Caco-2 (cell line): ENCODE measurements at regions not wholly inside any gene's neighbourhood (a gene's known extent, or its start where the extent isn't known, plus 50 kb on each side); places are given as distances from the start of the nearest gene placed in this dataset.

Experiments
- BruUV-seq: library from RNA; stranded (reverse); fragments of 400-500 nt; replicated peaks from 2 replicates; lab custom pipeline; 2021; lab: Mats Ljungman, UMichigan
- CTCF ChIA-PET: fragments of 300-600 bp; sonication (Branson Sonifier 250); formaldehyde crosslinking; loops from one replicate; lab custom pipeline; 2022; ENCODE audit warnings: antibody characterized with exemption; lab: Charles Lee
- POLR2A ChIA-PET: fragments of 300-600 bp; sonication (Branson Sonifier 250); formaldehyde crosslinking; loops from one replicate; lab custom pipeline; 2022; ENCODE audit warnings: antibody characterized with exemption; lab: Charles Lee
- DNase-seq, 2 experiments: peaks; one replicate each; pipeline versions ENCODE4 v3.0.0 to v3.0.0-alpha.2; 2020 to 2022
- H3K27me3 ChIP-seq: replicated peaks from 2 replicates; pipeline ENCODE4 v1.6.0; 2011; ENCODE audit warnings: low read length; ENCODE audit not compliant: control insufficient read depth, insufficient read depth
- H3K36me3 ChIP-seq: 2 replicates; pipeline ENCODE4 v1.5.1; 2011; ENCODE audit warnings: low read length; ENCODE audit not compliant: control insufficient read depth, insufficient read depth
- H3K4me1 ChIP-seq: fragments of 250-450 bp; sonication (Bioruptor Pico); 2 replicates; pipeline ENCODE4 v1.5.1; 2020; ENCODE audit warnings: mild to moderate bottlenecking
- H3K4me3 ChIP-seq: 2 replicates; pipeline ENCODE4 v1.5.1; 2011; ENCODE audit warnings: low read depth, mild to moderate bottlenecking, control low read depth, low read length
- H3K9me3 ChIP-seq: fragments of 250-450 bp; sonication (Bioruptor Pico); 2 replicates; pipeline ENCODE4 v1.5.1; 2020; ENCODE audit warnings: mild to moderate bottlenecking, moderate library complexity
- H3K27ac Mint-ChIP-seq: one replicate; pipeline ENCODE4 v1.8.0; 2022; ENCODE audit warnings: mixed read lengths; ENCODE audit not compliant: unreplicated experiment
- H3K27me3 Mint-ChIP-seq: one replicate; pipeline ENCODE4 v1.8.0; 2022; ENCODE audit warnings: mixed read lengths; ENCODE audit not compliant: insufficient read depth, unreplicated experiment
- H3K36me3 Mint-ChIP-seq: one replicate; pipeline ENCODE4 v1.8.0; 2022; ENCODE audit warnings: mild to moderate bottlenecking, mixed read lengths; ENCODE audit not compliant: insufficient read depth, unreplicated experiment
- H3K4me1 Mint-ChIP-seq: one replicate; pipeline ENCODE4 v1.8.0; 2022; ENCODE audit warnings: low read depth, mixed read lengths; ENCODE audit not compliant: unreplicated experiment
- H3K4me3 Mint-ChIP-seq: one replicate; pipeline ENCODE4 v1.8.0; 2022; ENCODE audit warnings: mild to moderate bottlenecking, moderate library complexity, mixed read lengths; ENCODE audit not compliant: unreplicated experiment
- H3K9me3 Mint-ChIP-seq: one replicate; pipeline ENCODE4 v1.8.0; 2022; ENCODE audit warnings: mixed read lengths; ENCODE audit not compliant: unreplicated experiment
- CTCF ChIP-seq, 2 experiments: fragments of 200-600 bp in 1 of 2; IDR thresholded peaks; 1 replicate in 1 of 2; 2 replicates in 1 of 2; pipeline versions ENCODE4 v1.5.1 to v1.8.0; 2011 to 2022; ENCODE audit warnings: antibody characterized with exemption in 1 of 2, control low read depth in 1 of 2, inconsistent platforms in 1 of 2, low read depth in 1 of 2, low read length in 1 of 2, mild to moderate bottlenecking in 1 of 2, moderate library complexity in 1 of 2; ENCODE audit not compliant: insufficient read depth in 1 of 2, severe bottlenecking in 1 of 2, unreplicated experiment in 1 of 2
- intact Hi-C: fragments of 100-400 bp; cut with micrococcal nuclease; formaldehyde crosslinking; loops from one replicate; pipeline ENCODE4 v1.10.0; 2022; ENCODE audit not compliant: unreplicated experiment

- TF ChIP-seq CTCF (IDR thresholded peaks at IDR 0.05; ENCODE audit: insufficient read depth in 1 of 2, low read depth in 1 of 2, low read length in 1 of 2, severe bottlenecking in 1 of 2, unreplicated experiment in 1 of 2), result no peak
- no TSS peak for BruUV-seq
- H3K27me3 ChIP-seq, result no peaks in the 10 kb centered on the region
- no peak overlapping the region for H3K27ac Mint-ChIP-seq
- H3K36me3 ChIP-seq, result no peaks in the 10 kb centered on the region
- H3K27me3 Mint-ChIP-seq, result no peaks in the 10 kb centered on the region
- intact Hi-C loops, result no loop called here
- H3K9me3 Mint-ChIP-seq, result no peaks in the 10 kb centered on the region
- H3K4me1 Mint-ChIP-seq, result no peaks in the 10 kb centered on the region
- no peak overlapping the region for H3K4me3 ChIP-seq
- no peak overlapping the region for H3K4me3 Mint-ChIP-seq
- no peaks in the 10 kb centered on the region for H3K9me3 ChIP-seq
- DNase-seq, result no peak
- H3K36me3 Mint-ChIP-seq, result no peaks in the 10 kb centered on the region
- POLR2A ChIA-PET, result no interaction called here
- H3K4me1 ChIP-seq, result no peaks in the 10 kb centered on the region
- CTCF ChIA-PET, result no interaction called here
These were observed 836.7 kb downstream of the CBLN2 start for GRCh38 chr18:71707400-71707799.

- Histone ChIP-seq H3K9me3 (no peaks in the 10 kb centered on the region), H3K4me3 (no peak overlapping the region), H3K36me3 (no peaks in the 10 kb centered on the region), H3K4me1 (no peaks in the 10 kb centered on the region), H3K27me3 (no peaks in the 10 kb centered on the region)
- TF ChIP-seq CTCF (IDR thresholded peaks at IDR 0.05; ENCODE audit: insufficient read depth in 1 of 2, low read depth in 1 of 2, low read length in 1 of 2, severe bottlenecking in 1 of 2, unreplicated experiment in 1 of 2), result no peak
- no peaks in the 10 kb centered on the region for H3K36me3 Mint-ChIP-seq
- no TSS peak for BruUV-seq
- no peaks in the 10 kb centered on the region for H3K4me1 Mint-ChIP-seq
- no peaks in the 10 kb centered on the region for H3K27me3 Mint-ChIP-seq
- CTCF ChIA-PET, result no interaction called here
- no peak overlapping the region for H3K4me3 Mint-ChIP-seq
- intact Hi-C loops, result no loop called here
- no peaks in the 10 kb centered on the region for H3K9me3 Mint-ChIP-seq
- H3K27ac Mint-ChIP-seq, result no peak overlapping the region
- no peak for DNase-seq
- POLR2A ChIA-PET, result no interaction called here
These were observed 854.6 kb downstream of the CBLN2 start for GRCh38 chr18:71689416-71690160.

DNA sequence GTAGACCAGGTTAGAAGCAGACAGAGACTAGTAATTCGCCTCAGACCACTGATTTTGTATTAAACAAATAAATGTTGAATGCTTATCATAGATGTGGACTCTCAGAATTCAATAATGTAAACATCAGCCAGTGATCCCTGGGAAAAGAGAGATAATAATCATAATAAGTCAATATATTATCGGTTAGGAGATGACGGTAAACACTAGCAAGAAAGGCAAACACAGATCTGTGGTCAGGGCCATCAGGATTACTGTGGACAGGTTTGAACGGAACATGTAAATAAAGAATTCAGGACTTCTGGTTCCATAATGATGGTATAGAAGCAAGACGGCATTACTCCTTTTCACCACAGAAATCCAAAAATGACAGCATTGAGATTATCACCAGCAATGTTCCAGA, 861.6 kb downstream of the CBLN2 start:
- H3K4me1 ChIP-seq, result no peaks in the 10 kb centered on the region
- intact Hi-C loops, result no loop called here
- Mint-ChIP-seq H3K9me3 (no peaks in the 10 kb centered on the region), H3K27ac (no peak overlapping the region), H3K4me3 (no peak overlapping the region), H3K27me3 (no peaks in the 10 kb centered on the region), H3K36me3 (no peaks in the 10 kb centered on the region), H3K4me1 (no peaks in the 10 kb centered on the region)
- H3K4me3 ChIP-seq, result no peak overlapping the region
- no peaks in the 10 kb centered on the region for H3K9me3 ChIP-seq
- TF ChIP-seq CTCF (IDR thresholded peaks at IDR 0.05; ENCODE audit: insufficient read depth in 1 of 2, low read depth in 1 of 2, low read length in 1 of 2, severe bottlenecking in 1 of 2, unreplicated experiment in 1 of 2), result no peak
- ChIA-PET CTCF (no interaction called here), POLR2A (no interaction called here)
- DNase-seq, result no peak
- H3K27me3 ChIP-seq, result no peaks in the 10 kb centered on the region
- no peaks in the 10 kb centered on the region for H3K36me3 ChIP-seq
- no TSS peak for BruUV-seq
